Skeletal muscle cell (primary cell): ENCODE measurements at regions not wholly inside any gene's neighbourhood (a gene's known extent, or its start where the extent isn't known, plus 50 kb on each side); places are given as distances from the start of the nearest gene placed in this dataset.

ENCODE experiments used
- DNase-seq: peaks from one replicate; pipeline ENCODE4 v3.0.0-alpha.2; 2010; ENCODE audit warnings: low read depth
- H3K4me3 ChIP-seq: 2 replicates; pipeline ENCODE4 v1.5.1; 2011; ENCODE audit warnings: low read depth, mild to moderate bottlenecking, control low read depth, low read length, moderate library complexity

- H3K4me3 ChIP-seq: no peak overlapping the region
- no peak for DNase-seq
Observed at GRCh38 chr2:4020649-4021048, 317.3 kb downstream of the DCDC2C start.

GRCh38 chr2:4024605-4025004 lies 321.2 kb downstream of the DCDC2C start:
- no peak for DNase-seq
- H3K4me3 ChIP-seq: no peak overlapping the region

GRCh38 chr2:4029081-4029480 lies 325.7 kb downstream of the DCDC2C start:
- H3K4me3 ChIP-seq: no peak overlapping the region
- no peak for DNase-seq

- no peak for DNase-seq
- H3K4me3 ChIP-seq: no peak overlapping the region
Observed at GRCh38 chr2:4039896-4040295, 336.5 kb downstream of the DCDC2C start.

GRCh38 chr2:4047961-4048891 lies 344.9 kb downstream of the DCDC2C start:
- H3K4me3 ChIP-seq: no peak overlapping the region
- peak; percentile 20 for DNase-seq

GRCh38 chr2:4049463-4049862 lies 346.1 kb downstream of the DCDC2C start:
- no peak overlapping the region for H3K4me3 ChIP-seq
- no peak for DNase-seq

- no peak overlapping the region for H3K4me3 ChIP-seq
- DNase-seq: no peak
Observed at GRCh38 chr2:4053769-4054493, 350.6 kb downstream of the DCDC2C start.

GRCh38 chr2:4066217-4066616 lies 362.8 kb downstream of the DCDC2C start:
- no peak for DNase-seq
- H3K4me3 ChIP-seq: no peak overlapping the region

GRCh38 chr2:4073026-4073569 lies 369.7 kb downstream of the DCDC2C start:
- no peak overlapping the region for H3K4me3 ChIP-seq
- DNase-seq: no peak

GRCh38 chr2:4077017-4077416 lies 373.6 kb downstream of the DCDC2C start:
- no peak overlapping the region for H3K4me3 ChIP-seq
- DNase-seq: no peak

GRCh38 chr2:4085186-4085585 lies 381.8 kb downstream of the DCDC2C start:
- DNase-seq: no peak
- no peak overlapping the region for H3K4me3 ChIP-seq

- no peak overlapping the region for H3K4me3 ChIP-seq
- DNase-seq: no peak
Observed at GRCh38 chr2:4090668-4091630, 387.6 kb downstream of the DCDC2C start.

- H3K4me3 ChIP-seq: no peak overlapping the region
- DNase-seq: no peak
Observed at GRCh38 chr2:4091869-4092268, 388.5 kb downstream of the DCDC2C start.

- H3K4me3 ChIP-seq: no peak overlapping the region
- DNase-seq: no peak
Observed at GRCh38 chr2:4094743-4095142, 391.4 kb downstream of the DCDC2C start.

GRCh38 chr2:4096978-4097766 lies 393.8 kb downstream of the DCDC2C start:
- DNase-seq: no peak
- no peak overlapping the region for H3K4me3 ChIP-seq

GRCh38 chr2:4098137-4098536 lies 394.8 kb downstream of the DCDC2C start:
- H3K4me3 ChIP-seq: no peak overlapping the region
- DNase-seq: no peak

GRCh38 chr2:4101936-4102335 lies 398.6 kb downstream of the DCDC2C start:
- H3K4me3 ChIP-seq: no peak overlapping the region

GRCh38 chr2:4107179-4107578 lies 403.8 kb downstream of the DCDC2C start:
- no peak for DNase-seq

More at GRCh38 chr2:4101936-4102335, 398.6 kb downstream of the DCDC2C start:
- DNase-seq: no peak

GRCh38 chr2:4110273-4110672 lies 406.9 kb downstream of the DCDC2C start:
- DNase-seq: no peak
- H3K4me3 ChIP-seq: no peak overlapping the region

More at GRCh38 chr2:4107179-4107578, 403.8 kb downstream of the DCDC2C start:
- H3K4me3 ChIP-seq: no peak overlapping the region
